CD4-positive, alpha-beta T cell treated with Interleukin-4 for 4 hours (primary cell): ENCODE measurements at regions not wholly inside any gene's neighbourhood (a gene's known extent, or its start where the extent isn't known, plus 50 kb on each side); places are given as distances from the start of the nearest gene placed in this dataset.
"Not testable (repeated sequence)": the region's sequence is repeated elsewhere in the genome, so short reads cannot be mapped to it uniquely, and the experiment has no call there.

Source experiments
- DNase-seq: peaks from one replicate; pipeline ENCODE4 v3.0.0-alpha.2; 2020

- no peak for DNase-seq
These were observed 135.0 kb upstream of the PALS2 start for GRCh38 chr7:24438232-24438631.

- not testable (repeated sequence) for DNase-seq
These were observed 134.1 kb upstream of the PALS2 start for GRCh38 chr7:24439104-24439503.

GRCh38 chr7:24440892-24441291 is 132.4 kb upstream of the PALS2 start:
- no peak for DNase-seq

GRCh38 chr7:24441314-24442027 is 131.8 kb upstream of the PALS2 start:
- peak; percentile 4 for DNase-seq

GRCh38 chr7:24442170-24442777 is 131.0 kb upstream of the PALS2 start:
- peak; percentile 11 for DNase-seq

GRCh38 chr7:24444666-24445440 is 128.4 kb upstream of the PALS2 start:
- DNase-seq, result no peak

- DNase-seq, result no peak
These were observed 125.2 kb upstream of the PALS2 start for GRCh38 chr7:24448038-24448437.

GRCh38 chr7:24449416-24449815 is 123.8 kb upstream of the PALS2 start:
- not testable (repeated sequence) for DNase-seq

GRCh38 chr7:24455813-24456525 is 117.3 kb upstream of the PALS2 start:
- DNase-seq, result no peak

GRCh38 chr7:24456526-24457218 is 116.6 kb upstream of the PALS2 start:
- no peak for DNase-seq

- no peak for DNase-seq
These were observed 116.1 kb upstream of the PALS2 start for GRCh38 chr7:24457219-24457558.

GRCh38 chr7:24462117-24462516 is 111.1 kb upstream of the PALS2 start:
- DNase-seq, result no peak

- DNase-seq, result no peak
These were observed 110.3 kb upstream of the PALS2 start for GRCh38 chr7:24462984-24463383.

- DNase-seq, result no peak
These were observed 109.8 kb upstream of the PALS2 start for GRCh38 chr7:24463474-24463873.

- DNase-seq, result no peak
These were observed 108.4 kb upstream of the PALS2 start for GRCh38 chr7:24464861-24465260.

GRCh38 chr7:24466168-24466768 is 107.0 kb upstream of the PALS2 start:
- no peak for DNase-seq

GRCh38 chr7:24469118-24469517 is 104.1 kb upstream of the PALS2 start:
- DNase-seq, result no peak

GRCh38 chr7:24472093-24472492 is 101.2 kb upstream of the PALS2 start:
- no peak for DNase-seq

GRCh38 chr7:24475166-24475961 is 97.9 kb upstream of the PALS2 start:
- no peak for DNase-seq

GRCh38 chr7:24476227-24476626 is 97.0 kb upstream of the PALS2 start:
- DNase-seq, result no peak

- DNase-seq, result no peak
These were observed 95.7 kb upstream of the PALS2 start for GRCh38 chr7:24477398-24478136.
